ENCODE measurements at regions not wholly inside any gene's neighbourhood (a gene's known extent, or its start where the extent isn't known, plus 50 kb on each side); places are given as distances from the start of the nearest gene placed in this dataset.

- DNase-seq = no peak
These were observed 89.8 kb downstream of the ENGASE start for GRCh38 chr17:79164408-79164807.

GRCh38 chr17:79163071-79163470 lies 88.4 kb downstream of the ENGASE start:
- no peak for DNase-seq

- no peak for DNase-seq
These were observed 87.7 kb downstream of the ENGASE start for GRCh38 chr17:79162012-79162963.

DNA sequence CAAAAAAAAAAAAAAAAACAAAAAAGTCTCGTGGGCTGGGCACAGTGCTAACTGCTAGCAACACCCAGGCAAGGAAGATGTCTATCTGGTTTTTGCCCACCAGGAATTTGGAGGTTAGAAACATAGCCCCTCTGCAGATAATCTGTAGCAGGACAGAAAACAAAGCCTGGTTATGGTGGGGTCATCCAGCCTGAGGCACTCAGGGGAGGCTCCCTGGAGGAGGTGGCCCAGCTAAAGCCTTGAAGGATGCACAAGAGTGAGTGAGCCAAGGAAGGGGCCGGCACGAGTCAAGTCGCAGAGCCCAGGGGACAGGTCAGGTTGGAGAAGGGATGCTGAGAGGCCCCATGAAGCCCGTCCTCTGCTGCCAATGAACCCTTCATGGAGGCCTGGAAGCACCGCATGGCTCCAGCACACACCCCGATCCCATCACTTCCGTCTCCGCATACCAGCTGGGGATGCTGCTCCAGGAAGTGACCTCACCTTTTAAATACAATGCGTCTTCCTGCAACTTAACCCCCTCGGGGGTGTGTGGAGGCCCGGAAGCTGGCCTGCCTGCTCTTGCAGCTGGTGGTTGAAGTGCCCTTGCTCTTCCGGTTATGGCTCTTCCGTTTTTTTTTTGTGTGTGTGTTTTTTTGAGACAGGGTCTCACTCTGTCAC lies 86.5 kb downstream of the ENGASE start:
- no peak for DNase-seq

DNA sequence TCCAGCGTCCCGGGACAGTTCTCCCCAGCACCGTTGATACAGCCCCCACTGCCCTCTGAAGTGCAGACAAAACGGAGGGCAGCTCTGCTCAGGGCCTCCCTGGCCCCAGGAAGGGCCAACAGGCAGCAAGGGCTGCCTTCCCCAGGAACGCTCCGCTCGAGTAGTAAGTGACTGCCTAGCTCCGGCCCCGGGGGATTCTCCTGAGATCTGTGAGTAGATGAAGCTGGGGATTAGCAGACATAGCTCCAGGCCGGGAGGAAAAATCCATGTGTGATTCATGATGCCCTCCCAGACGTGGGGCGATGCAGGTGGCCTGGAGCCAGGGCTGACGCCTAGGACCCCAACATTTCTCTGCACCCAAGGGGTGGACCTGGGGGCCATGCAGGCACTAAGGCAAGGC lies 85.3 kb downstream of the ENGASE start:
- no peak for DNase-seq

DNA sequence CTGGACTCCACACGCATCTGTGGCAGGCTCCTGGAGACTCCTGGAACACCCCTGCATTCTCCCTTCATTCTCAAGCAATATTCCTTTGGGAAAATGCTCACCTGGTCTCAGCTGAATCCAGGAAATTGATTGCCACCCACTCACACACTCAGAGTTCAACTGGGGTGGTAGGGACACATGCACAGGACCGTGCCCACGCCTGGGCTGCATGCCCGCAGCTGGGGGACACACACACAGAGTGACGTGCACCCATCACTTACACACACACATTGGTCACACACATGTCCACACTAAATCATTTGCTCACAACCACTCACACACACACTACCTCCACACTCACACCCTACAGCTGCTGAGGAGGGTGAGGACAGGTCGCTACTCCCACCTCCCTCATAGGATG lies 84.8 kb downstream of the ENGASE start:
- no peak for DNase-seq

- DNase-seq = no peak
These were observed 82.0 kb downstream of the ENGASE start for GRCh38 chr17:79156463-79157095.

GRCh38 chr17:79155701-79156100 lies 81.1 kb downstream of the ENGASE start:
- DNase-seq = no peak

GRCh38 chr17:79154951-79155585 lies 80.4 kb downstream of the ENGASE start:
- peak; percentile 10 for DNase-seq

DNA sequence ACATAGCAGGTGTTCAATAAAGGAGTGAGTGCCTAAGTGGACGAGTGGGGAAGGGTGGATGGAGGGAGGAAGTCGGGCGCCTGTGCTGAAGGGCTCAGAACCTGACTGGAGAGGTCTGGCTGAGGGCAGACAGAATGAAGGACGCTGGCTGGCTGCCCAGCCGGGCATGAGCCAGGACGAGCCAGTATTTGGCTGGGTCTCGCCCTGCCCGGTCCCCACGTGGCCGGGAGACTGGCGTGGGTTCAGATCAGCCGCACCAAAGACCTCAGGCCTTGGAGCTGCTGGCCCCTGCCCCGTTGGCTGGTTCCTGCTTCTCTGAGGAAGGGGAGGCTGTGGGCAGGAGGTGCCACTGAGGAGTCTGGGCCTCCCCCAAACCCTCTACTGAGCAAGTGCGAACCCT lies 79.8 kb downstream of the ENGASE start:
- DNase-seq = peak; percentile 10

DNA sequence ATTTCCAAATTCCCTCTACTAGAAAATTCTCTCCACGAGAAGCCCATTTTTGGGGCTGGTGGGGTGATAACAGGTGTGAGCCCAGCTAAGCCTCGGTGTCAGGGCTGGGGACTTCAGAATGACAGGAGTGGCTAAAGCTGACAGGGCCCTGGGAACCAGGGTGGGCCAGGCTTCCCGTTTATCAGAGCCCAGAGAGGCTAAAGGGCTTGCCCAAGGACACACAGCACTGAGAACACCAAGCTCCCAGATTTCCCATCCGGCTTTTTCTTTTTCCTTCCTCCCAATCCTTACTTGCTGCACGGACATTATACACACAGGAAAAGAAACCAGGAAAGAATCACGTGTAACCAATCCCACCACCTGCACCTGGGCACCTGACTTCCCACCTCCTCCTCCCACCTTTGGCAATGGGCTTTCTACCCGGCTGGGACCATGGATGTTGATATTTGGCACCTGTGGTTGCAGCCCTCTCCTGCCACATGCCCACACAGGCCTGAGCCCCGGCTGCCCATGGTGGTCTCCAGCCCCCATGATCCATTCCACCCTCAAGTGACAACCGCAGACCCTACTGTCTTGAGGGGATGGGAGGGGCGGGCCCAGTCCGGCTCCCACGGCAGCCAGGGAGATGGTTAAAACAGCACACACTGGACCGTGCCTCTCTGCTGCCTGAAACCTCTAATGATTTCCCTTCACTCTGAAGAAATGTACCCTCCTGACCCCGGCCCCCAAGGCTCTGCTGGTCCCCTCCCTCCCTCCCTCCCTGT lies 78.9 kb downstream of the ENGASE start:
- no peak for DNase-seq

- no peak for DNase-seq
These were observed 78.0 kb downstream of the ENGASE start for GRCh38 chr17:79152636-79153035.

DNA sequence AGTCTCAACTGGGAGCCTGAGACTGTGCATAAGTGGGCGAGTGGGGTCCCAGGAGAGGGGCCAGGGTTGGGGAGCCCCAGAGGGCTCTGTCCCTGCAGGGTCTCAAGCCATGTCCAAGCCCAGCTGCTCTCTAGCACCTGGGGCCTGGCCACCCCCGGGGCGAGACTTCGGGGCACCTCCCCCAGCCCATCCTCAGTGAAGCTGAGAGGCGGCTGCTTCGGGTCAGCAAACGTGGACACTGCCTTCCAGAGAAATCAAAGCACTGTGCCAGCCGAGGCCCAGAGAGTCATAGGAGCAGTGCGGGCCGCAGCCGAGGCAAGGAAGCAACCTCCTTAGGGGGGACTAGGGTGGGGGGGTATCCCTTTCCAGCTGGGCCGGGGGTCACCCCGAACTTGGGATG lies 77.5 kb downstream of the ENGASE start:
- no peak for DNase-seq

DNA sequence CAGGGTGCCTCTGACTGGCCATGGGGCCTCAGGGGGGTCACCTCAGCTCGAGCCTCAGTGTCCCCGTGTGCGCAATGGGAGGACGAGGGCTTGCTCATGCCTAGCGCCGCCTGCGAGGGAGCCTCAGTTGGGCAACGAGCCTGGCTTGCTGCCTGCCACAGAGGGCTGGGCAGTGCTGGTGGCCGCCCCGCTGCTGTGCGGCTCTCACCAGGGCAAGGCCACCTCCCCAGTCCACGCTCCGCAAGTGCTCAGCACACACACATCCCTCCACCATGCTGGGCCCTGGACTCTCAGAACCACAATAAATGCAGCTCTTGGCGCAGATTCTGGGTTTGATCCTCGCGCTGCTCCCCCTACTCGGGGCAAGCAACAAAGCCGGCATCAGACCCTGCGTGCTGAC lies 76.2 kb downstream of the ENGASE start:
- no peak for DNase-seq

GRCh38 chr17:79150035-79150733 lies 75.6 kb downstream of the ENGASE start:
- DNase-seq = no peak

DNA sequence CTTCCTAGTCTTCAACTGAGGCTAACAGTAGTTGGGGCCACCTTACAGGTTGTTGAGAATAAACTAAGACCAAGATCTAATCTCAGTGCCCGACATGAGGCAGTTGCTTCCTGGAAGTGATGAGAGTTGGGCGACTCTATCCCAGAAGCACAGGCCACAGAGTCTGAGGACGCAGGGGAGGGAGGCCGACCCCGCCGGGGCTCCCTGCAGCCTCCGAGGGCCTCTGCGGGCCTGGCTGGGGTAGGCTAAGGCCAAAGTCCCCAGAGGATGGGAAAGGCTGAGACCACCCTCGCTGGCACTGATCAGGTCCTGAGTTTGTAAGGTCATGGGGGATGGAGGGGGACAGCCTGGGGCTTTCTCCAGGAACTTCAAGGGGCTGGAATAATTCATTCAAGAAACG lies 74.0 kb downstream of the ENGASE start:
- no peak for DNase-seq

- DNase-seq = peak; percentile 6
These were observed 73.3 kb downstream of the ENGASE start for GRCh38 chr17:79147746-79148506.

GRCh38 chr17:79146562-79146961 lies 71.9 kb downstream of the ENGASE start:
- no peak for DNase-seq

DNA sequence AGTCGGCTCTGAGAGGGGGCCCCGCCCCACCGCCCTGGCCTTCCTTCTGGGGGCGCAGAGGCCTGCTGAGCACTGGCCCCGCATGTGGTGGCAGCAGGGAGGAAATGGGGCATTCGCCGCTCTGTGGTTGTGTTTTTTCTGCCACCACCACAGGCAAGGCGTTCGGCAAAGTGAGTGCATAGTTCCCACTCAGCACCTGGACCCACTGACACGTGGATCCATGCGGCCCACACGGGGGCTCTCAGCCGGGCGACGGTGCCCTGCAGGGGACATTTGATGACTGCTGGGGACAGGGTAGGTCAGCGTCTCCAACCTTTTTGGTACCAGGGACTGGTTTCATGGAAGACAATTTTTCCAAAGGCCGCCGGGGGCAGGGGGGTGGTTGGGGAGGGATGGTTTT lies 70.9 kb downstream of the ENGASE start:
- no peak for DNase-seq

- no peak for DNase-seq
These were observed 69.5 kb downstream of the ENGASE start for GRCh38 chr17:79144133-79144532.

- no peak for DNase-seq
These were observed 67.8 kb downstream of the ENGASE start for GRCh38 chr17:79142375-79142774.
